ENCODE measurements at regions not wholly inside any gene's neighbourhood (a gene's known extent, or its start where the extent isn't known, plus 50 kb on each side); places are given as distances from the start of the nearest gene placed in this dataset.

DNA sequence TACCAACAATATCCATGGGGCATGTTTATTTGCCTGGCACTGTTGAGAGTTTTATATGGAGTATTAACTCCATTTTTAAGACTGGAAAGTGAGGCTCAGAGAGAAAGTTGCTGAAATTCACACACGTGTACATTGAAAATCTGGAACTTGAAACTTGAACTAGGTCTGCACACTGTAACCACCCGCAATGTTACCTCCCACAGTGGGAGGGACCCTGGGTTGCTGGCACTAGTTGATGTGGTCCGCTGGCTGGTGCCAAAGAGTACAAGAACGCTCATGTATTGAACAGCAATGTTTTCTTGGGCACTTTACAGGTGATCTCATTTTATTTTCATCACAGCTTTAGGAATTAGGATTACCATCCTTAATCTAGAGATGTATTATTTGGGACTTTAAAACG is 253.2 kb downstream of the INHBA start:
- no peak overlapping the region for H3K4me3 ChIP-seq (replicated peaks; ENCODE audit: low read depth, low read length)
- no peak for DNase-seq (ENCODE audit: low read depth)
- TF ChIP-seq, protein P1, sequence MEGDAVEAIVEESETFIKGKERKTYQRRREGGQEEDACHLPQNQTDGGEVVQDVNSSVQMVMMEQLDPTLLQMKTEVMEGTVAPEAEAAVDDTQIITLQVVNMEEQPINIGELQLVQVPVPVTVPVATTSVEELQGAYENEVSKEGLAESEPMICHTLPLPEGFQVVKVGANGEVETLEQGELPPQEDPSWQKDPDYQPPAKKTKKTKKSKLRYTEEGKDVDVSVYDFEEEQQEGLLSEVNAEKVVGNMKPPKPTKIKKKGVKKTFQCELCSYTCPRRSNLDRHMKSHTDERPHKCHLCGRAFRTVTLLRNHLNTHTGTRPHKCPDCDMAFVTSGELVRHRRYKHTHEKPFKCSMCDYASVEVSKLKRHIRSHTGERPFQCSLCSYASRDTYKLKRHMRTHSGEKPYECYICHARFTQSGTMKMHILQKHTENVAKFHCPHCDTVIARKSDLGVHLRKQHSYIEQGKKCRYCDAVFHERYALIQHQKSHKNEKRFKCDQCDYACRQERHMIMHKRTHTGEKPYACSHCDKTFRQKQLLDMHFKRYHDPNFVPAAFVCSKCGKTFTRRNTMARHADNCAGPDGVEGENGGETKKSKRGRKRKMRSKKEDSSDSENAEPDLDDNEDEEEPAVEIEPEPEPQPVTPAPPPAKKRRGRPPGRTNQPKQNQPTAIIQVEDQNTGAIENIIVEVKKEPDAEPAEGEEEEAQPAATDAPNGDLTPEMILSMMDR (IDR thresholded peaks at IDR 0.05; ENCODE audit: low read length, missing control alignments) = no peak

DNA sequence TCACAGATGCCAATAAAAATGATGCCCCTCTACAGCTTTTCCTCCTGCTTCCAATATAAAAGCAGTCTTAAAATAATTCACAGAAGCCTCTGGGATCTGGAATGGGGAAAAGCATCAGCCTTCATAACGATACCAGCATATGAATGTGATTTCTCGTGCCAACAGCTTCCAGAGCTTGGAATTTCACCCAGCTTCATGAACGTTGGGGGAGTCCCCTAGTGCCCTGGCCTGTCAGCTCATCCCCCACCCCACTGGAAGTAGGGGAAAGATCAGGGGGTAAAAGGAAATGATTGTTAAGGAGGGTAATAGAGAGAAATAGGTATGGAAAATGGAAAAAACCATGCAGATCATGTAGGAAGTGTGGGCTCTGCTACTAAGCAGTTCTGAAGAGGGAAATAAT is 253.6 kb downstream of the INHBA start:
- no peak for DNase-seq (ENCODE audit: low read depth)
- TF ChIP-seq, protein P1 (IDR thresholded peaks at IDR 0.05; ENCODE audit: low read length, missing control alignments) = no peak
- no peak overlapping the region for H3K4me3 ChIP-seq (replicated peaks; ENCODE audit: low read depth, low read length)

- peak; percentile 85 for DNase-seq (ENCODE audit: low read depth)
- TF ChIP-seq, protein P1 (IDR thresholded peaks at IDR 0.05; ENCODE audit: low read length, missing control alignments) = no peak
- no peak overlapping the region for H3K4me3 ChIP-seq (replicated peaks; ENCODE audit: low read depth, low read length)
Observed at GRCh38 chr7:41448104-41448503, 254.8 kb downstream of the INHBA start.

DNA sequence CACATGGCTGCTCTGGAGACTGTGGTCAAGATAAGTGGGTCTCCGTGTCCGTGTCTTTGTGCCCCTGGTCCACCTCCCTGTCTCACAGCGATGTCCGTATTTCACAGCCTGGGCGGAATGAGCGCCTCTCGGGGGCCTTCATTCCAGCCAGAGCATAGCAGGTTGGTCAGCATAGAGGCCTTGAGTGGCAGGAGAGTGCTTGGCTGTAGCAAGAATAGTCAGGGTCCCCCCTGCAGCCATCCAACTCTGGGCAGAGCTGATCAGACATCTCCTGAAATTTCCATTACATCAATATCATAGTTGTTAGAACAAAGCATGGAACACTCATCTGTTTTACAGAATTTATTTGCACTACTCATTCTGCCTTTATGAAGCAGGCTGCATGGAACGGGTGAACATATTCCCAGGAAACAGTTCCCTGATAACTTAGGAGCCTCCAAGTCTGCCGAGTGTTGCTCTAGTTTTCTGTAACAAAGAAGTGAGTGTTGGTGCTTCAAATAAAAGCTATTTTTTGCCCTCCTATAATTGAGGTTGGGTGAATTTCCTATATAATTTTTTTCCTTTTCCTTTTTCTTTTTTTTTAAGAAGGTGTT is 255.3 kb downstream of the INHBA start:
- H3K4me3 ChIP-seq (replicated peaks; ENCODE audit: low read depth, low read length) = no peak overlapping the region
- TF ChIP-seq, protein P1 (IDR thresholded peaks at IDR 0.05; ENCODE audit: low read length, missing control alignments) = no peak
- no peak for DNase-seq (ENCODE audit: low read depth)

- no peak overlapping the region for H3K4me3 ChIP-seq (replicated peaks; ENCODE audit: low read depth, low read length)
- no peak for DNase-seq (ENCODE audit: low read depth)
- TF ChIP-seq, protein P1 (IDR thresholded peaks at IDR 0.05; ENCODE audit: low read length, missing control alignments) = no peak
Observed at GRCh38 chr7:41446606-41447449, 256.1 kb downstream of the INHBA start.

DNA sequence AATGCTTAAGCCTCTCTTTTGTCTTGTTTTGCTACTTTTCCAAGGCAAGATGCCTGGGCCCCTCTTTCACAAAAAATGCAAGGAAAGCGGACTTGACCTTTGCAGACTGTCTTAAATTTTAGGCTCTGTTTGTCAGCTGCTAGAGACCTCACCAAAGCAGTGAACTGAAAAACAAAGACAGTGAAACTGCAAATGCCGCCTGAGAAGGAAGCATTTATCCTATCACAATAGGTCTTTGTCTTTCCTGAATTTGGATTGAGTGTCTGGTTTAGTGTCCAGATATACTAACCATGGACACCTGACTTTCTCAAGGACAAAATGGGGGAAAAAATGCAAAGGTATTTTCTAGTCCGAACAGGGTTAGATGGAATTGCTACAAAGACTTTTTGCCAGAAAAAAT is 256.9 kb downstream of the INHBA start:
- DNase-seq (ENCODE audit: low read depth) = no peak
- no peak overlapping the region for H3K4me3 ChIP-seq (replicated peaks; ENCODE audit: low read depth, low read length)
- TF ChIP-seq, protein P1 (IDR thresholded peaks at IDR 0.05; ENCODE audit: low read length, missing control alignments) = no peak

All from fibroblast of pulmonary artery (primary cell).